ENCODE measurements at regions not wholly inside any gene's neighbourhood (a gene's known extent, or its start where the extent isn't known, plus 50 kb on each side); places are given as distances from the start of the nearest gene placed in this dataset.

GRCh38 chr5:113896789-113897188 is 383.3 kb downstream of the YTHDC2 start:
- TF ChIP-seq CTCF (IDR thresholded peaks at IDR 0.05 in 4 of 5, conservative IDR thresholded peaks at IDR 0.05 in 1 of 5) (no peak), POLR2A (IDR thresholded peaks at IDR 0.05) (no peak)
